ENCODE measurements at regions not wholly inside any gene's neighbourhood (a gene's known extent, or its start where the extent isn't known, plus 50 kb on each side); places are given as distances from the start of the nearest gene placed in this dataset.

GRCh38 chr9:86707932-86708510 lies 239.3 kb downstream of the GAS1 start:
- TF ChIP-seq CTCF (IDR thresholded peaks at IDR 0.05; ENCODE audit: low read depth, low read length) (no peak), EZH2phosphoT487 (IDR thresholded peaks at IDR 0.05; ENCODE audit: low read depth) (no peak)
